ENCODE measurements at regions not wholly inside any gene's neighbourhood (a gene's known extent, or its start where the extent isn't known, plus 50 kb on each side); places are given as distances from the start of the nearest gene placed in this dataset.

GRCh38 chr11:88448131-88448670 lies 110.7 kb upstream of the CTSC start:
- Histone ChIP-seq H3K27me3 (ENCODE audit: control insufficient read depth, insufficient read depth, low read length) (no peaks in the 10 kb centered on the region), H3K9ac (ENCODE audit: low read length in 3 of 3) (no peak overlapping the region), H3K4me1 (ENCODE audit: control insufficient read depth in 2 of 3, insufficient read depth in 2 of 3, low read depth in 1 of 3, low read length in 3 of 3) (no peaks in the 10 kb centered on the region), H3K36me3 (ENCODE audit: control insufficient read depth in 2 of 3, insufficient read depth in 3 of 3, low read length in 3 of 3) (no peaks in the 10 kb centered on the region), H3K9me3 (ENCODE audit: control insufficient read depth in 2 of 3, insufficient read depth in 1 of 3, low read length in 3 of 3) (no peaks in the 10 kb centered on the region), H3K27ac (ENCODE audit: low read depth in 2 of 2, low read length in 2 of 2) (no peak overlapping the region), H3K4me3 (ENCODE audit: low read length in 3 of 3) (no peak overlapping the region)
- DNase-seq (no peak), FAIRE-seq (no peak)
- intact Hi-C loops (cut with DNase I): no loop called here
- TF ChIP-seq CTCF (IDR thresholded peaks at IDR 0.05; ENCODE audit: borderline replicate concordance, extremely low read depth, insufficient read depth): no peak

- Histone ChIP-seq H3K9me3 (ENCODE audit: control insufficient read depth in 2 of 3, insufficient read depth in 1 of 3, low read length in 3 of 3) (no peaks in the 10 kb centered on the region), H3K27ac (ENCODE audit: low read depth in 2 of 2, low read length in 2 of 2) (no peak overlapping the region), H3K27me3 (ENCODE audit: control insufficient read depth, insufficient read depth, low read length) (no peaks in the 10 kb centered on the region), H3K36me3 (ENCODE audit: control insufficient read depth in 2 of 3, insufficient read depth in 3 of 3, low read length in 3 of 3) (no peaks in the 10 kb centered on the region), H3K9ac (ENCODE audit: low read length in 3 of 3) (no peak overlapping the region), H3K4me1 (ENCODE audit: control insufficient read depth in 2 of 3, insufficient read depth in 2 of 3, low read depth in 1 of 3, low read length in 3 of 3) (no peaks in the 10 kb centered on the region), H3K4me3 (ENCODE audit: low read length in 3 of 3) (no peak overlapping the region)
- DNase-seq: no peak
- intact Hi-C loops (cut with DNase I): no loop called here
- no peak for FAIRE-seq
- no peak for TF ChIP-seq CTCF (IDR thresholded peaks at IDR 0.05; ENCODE audit: borderline replicate concordance, extremely low read depth, insufficient read depth)
Measured at GRCh38 chr11:88447281-88447680, 109.7 kb upstream of the CTSC start.

GRCh38 chr11:88439356-88439755 lies 101.8 kb upstream of the CTSC start:
- Histone ChIP-seq H3K27ac (ENCODE audit: low read depth in 2 of 2, low read length in 2 of 2) (no peak overlapping the region), H3K4me1 (ENCODE audit: control insufficient read depth in 2 of 3, insufficient read depth in 2 of 3, low read depth in 1 of 3, low read length in 3 of 3) (no peaks in the 10 kb centered on the region), H3K4me3 (ENCODE audit: low read length in 3 of 3) (no peak overlapping the region), H3K36me3 (ENCODE audit: control insufficient read depth in 2 of 3, insufficient read depth in 3 of 3, low read length in 3 of 3) (no peaks in the 10 kb centered on the region), H3K9ac (ENCODE audit: low read length in 3 of 3) (no peak overlapping the region), H3K9me3 (ENCODE audit: control insufficient read depth in 2 of 3, insufficient read depth in 1 of 3, low read length in 3 of 3) (no peaks in the 10 kb centered on the region), H3K27me3 (ENCODE audit: control insufficient read depth, insufficient read depth, low read length) (no peaks in the 10 kb centered on the region)
- no peak for TF ChIP-seq CTCF (IDR thresholded peaks at IDR 0.05; ENCODE audit: borderline replicate concordance, extremely low read depth, insufficient read depth)
- intact Hi-C loops (cut with DNase I): no loop called here
- no peak for FAIRE-seq
- no peak for DNase-seq

- intact Hi-C loops (cut with DNase I): no loop called here
- H3K36me3 ChIP-seq (ENCODE audit: control insufficient read depth in 2 of 3, insufficient read depth in 3 of 3, low read length in 3 of 3): no peaks in the 10 kb centered on the region
- DNase-seq (no peak), FAIRE-seq (no peak)
- no peaks in the 10 kb centered on the region for H3K4me1 ChIP-seq (ENCODE audit: control insufficient read depth in 2 of 3, insufficient read depth in 2 of 3, low read depth in 1 of 3, low read length in 3 of 3)
- H3K4me3 ChIP-seq (ENCODE audit: low read length in 3 of 3): no peak overlapping the region
- H3K27ac ChIP-seq (ENCODE audit: low read depth in 2 of 2, low read length in 2 of 2): no peak overlapping the region
- H3K9me3 ChIP-seq (ENCODE audit: control insufficient read depth in 2 of 3, insufficient read depth in 1 of 3, low read length in 3 of 3): no peaks in the 10 kb centered on the region
- no peak for TF ChIP-seq CTCF (IDR thresholded peaks at IDR 0.05; ENCODE audit: borderline replicate concordance, extremely low read depth, insufficient read depth)
- H3K9ac ChIP-seq (ENCODE audit: low read length in 3 of 3): no peak overlapping the region
- H3K27me3 ChIP-seq (ENCODE audit: control insufficient read depth, insufficient read depth, low read length): no peaks in the 10 kb centered on the region
Measured at GRCh38 chr11:88438721-88439120, 101.2 kb upstream of the CTSC start.
